ENCODE measurements at regions not wholly inside any gene's neighbourhood (a gene's known extent, or its start where the extent isn't known, plus 50 kb on each side); places are given as distances from the start of the nearest gene placed in this dataset.

- Histone ChIP-seq H3K9ac (replicated peaks in 1 of 4; ENCODE audit: extremely low read depth in 1 of 4, low read depth in 3 of 4, low read length in 3 of 4) (no peak overlapping the region), H3K4ac (replicated peaks; ENCODE audit: insufficient read length, low read depth, low read length) (no peak overlapping the region), H2BK5ac (ENCODE audit: low read depth, low read length) (no peak overlapping the region), H3K27me3 (replicated peaks in 1 of 4; ENCODE audit: control insufficient read depth in 3 of 4, extremely low read depth in 1 of 4, insufficient read depth in 3 of 4, low read length in 3 of 4) (no peaks in the 10 kb centered on the region), H2BK20ac (ENCODE audit: low read length) (no peak overlapping the region), H3K18ac (ENCODE audit: extremely low read depth, low read length) (no peak overlapping the region), H3K79me2 (ENCODE audit: control insufficient read depth in 1 of 2, insufficient read depth in 2 of 2, low read length in 2 of 2) (no peaks in the 10 kb centered on the region), H2AK5ac (ENCODE audit: low read depth, low read length) (no peak overlapping the region), H4K8ac (ENCODE audit: extremely low read depth, insufficient read depth, low read length) (no peak overlapping the region; the same call in 1 of the 2 replicates), H3K4me3 (ENCODE audit: extremely low read depth in 1 of 4, insufficient read depth in 2 of 4, low read depth in 3 of 4, low read length in 4 of 4) (no peak overlapping the region), H3K27ac (ENCODE audit: low read depth, low read length) (no peak overlapping the region), H3K4me1 (replicated peaks in 1 of 4; ENCODE audit: control insufficient read depth in 3 of 4, insufficient read depth in 4 of 4, low read length in 3 of 4) (no peaks in the 10 kb centered on the region), H3K4me2 (ENCODE audit: insufficient read depth in 1 of 2, low read depth in 2 of 2, low read length in 2 of 2) (no peak overlapping the region), H3K23ac (ENCODE audit: insufficient read length) (no peak overlapping the region), H3K9me3 (ENCODE audit: insufficient read depth in 2 of 2, low read depth in 1 of 2, low read length in 1 of 2) (no peaks in the 10 kb centered on the region), H2BK120ac (replicated peaks; ENCODE audit: low read depth, low read length) (no peak overlapping the region), H4K20me1 (replicated peaks in 1 of 2; ENCODE audit: control insufficient read depth in 1 of 2, insufficient read depth in 2 of 2, low read length in 2 of 2) (no peaks in the 10 kb centered on the region), H2AFZ (ENCODE audit: low read length) (no peak overlapping the region), H3K56ac (replicated peaks; ENCODE audit: insufficient read length, low read depth, low read length) (no peak overlapping the region), H4K5ac (ENCODE audit: insufficient read length, low read depth, low read length) (no peak overlapping the region), H3K14ac (ENCODE audit: insufficient read length) (no peak overlapping the region), H3K79me1 (ENCODE audit: low read depth, low read length) (no peaks in the 10 kb centered on the region), H3K36me3 (ENCODE audit: control insufficient read depth in 2 of 4, insufficient read depth in 4 of 4, low read length in 3 of 4) (no peaks in the 10 kb centered on the region), H3K23me2 (ENCODE audit: low read depth, low read length) (no peaks in the 10 kb centered on the region), H2BK15ac (ENCODE audit: low read length) (no peak overlapping the region), H4K91ac (replicated peaks; ENCODE audit: insufficient read length, low read length) (no peak overlapping the region), H2BK12ac (ENCODE audit: low read depth, low read length) (no peak overlapping the region)
- FAIRE-seq (no peak), DNase-seq (ENCODE audit: low read depth in 1 of 2, low spot score in 2 of 2) (no peak)
- WGBS, 2 experiments (ENCODE audit: extremely low coverage in 1 of 2, insufficient coverage in 1 of 2, insufficient read length in 1 of 2, insufficient replicate concordance in 2 of 2, low coverage in 1 of 2, low lambda C conversion rate in 2 of 2, missing lambda C conversion rate in 1 of 2), result 80% methylated on average over 2 of the region's 2 CpGs; no CpG with 5 or more reads in 1 of the 2 experiments
- CTCF ChIA-PET (ENCODE audit: partially characterized antibody), result no interaction called here
- POLR2A ChIA-PET (ENCODE audit: partially characterized antibody), result no interaction called here
- TF ChIP-seq PHF8 (conservative IDR thresholded peaks at IDR 0.05; ENCODE audit: low read depth, low read length) (no peak), SP2 (IDR thresholded peaks at IDR 0.05; ENCODE audit: low read length) (no peak), GABPA (IDR thresholded peaks at IDR 0.05; ENCODE audit: borderline replicate concordance, insufficient read depth, low read length) (no peak), CREB1 (IDR thresholded peaks at IDR 0.05) (no peak), RXRA (IDR thresholded peaks at IDR 0.05; ENCODE audit: insufficient read depth, low read depth, low read length) (no peak), FOSL1 (IDR thresholded peaks at IDR 0.05; ENCODE audit: insufficient read depth, low read depth, low read length) (no peak), TEAD4 (IDR thresholded peaks at IDR 0.05; ENCODE audit: low read depth, low read length) (no peak), KDM1A (IDR thresholded peaks at IDR 0.05; ENCODE audit: borderline replicate concordance, low read length) (no peak), POLR2A (IDR thresholded peaks at IDR 0.05; ENCODE audit: control extremely low read depth in 1 of 2, low read depth in 2 of 2, low read length in 2 of 2) (no peak), HDAC2 (IDR thresholded peaks at IDR 0.05; ENCODE audit: borderline replicate concordance in 1 of 2, low read depth in 2 of 2, low read length in 2 of 2) (no peak), TBP (IDR thresholded peaks at IDR 0.05; ENCODE audit: low read depth, low read length) (no peak), SRF (IDR thresholded peaks at IDR 0.05; ENCODE audit: low read depth, low read length) (no peak), POLR2AphosphoS5 (IDR thresholded peaks at IDR 0.05; ENCODE audit: low read depth, low read length) (no peak)
- TF ChIP-seq, protein P1, sequence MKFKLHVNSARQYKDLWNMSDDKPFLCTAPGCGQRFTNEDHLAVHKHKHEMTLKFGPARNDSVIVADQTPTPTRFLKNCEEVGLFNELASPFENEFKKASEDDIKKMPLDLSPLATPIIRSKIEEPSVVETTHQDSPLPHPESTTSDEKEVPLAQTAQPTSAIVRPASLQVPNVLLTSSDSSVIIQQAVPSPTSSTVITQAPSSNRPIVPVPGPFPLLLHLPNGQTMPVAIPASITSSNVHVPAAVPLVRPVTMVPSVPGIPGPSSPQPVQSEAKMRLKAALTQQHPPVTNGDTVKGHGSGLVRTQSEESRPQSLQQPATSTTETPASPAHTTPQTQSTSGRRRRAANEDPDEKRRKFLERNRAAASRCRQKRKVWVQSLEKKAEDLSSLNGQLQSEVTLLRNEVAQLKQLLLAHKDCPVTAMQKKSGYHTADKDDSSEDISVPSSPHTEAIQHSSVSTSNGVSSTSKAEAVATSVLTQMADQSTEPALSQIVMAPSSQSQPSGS (IDR thresholded peaks at IDR 0.05; ENCODE audit: low read length), result no peak
Measured at GRCh38 chr5:15283076-15283475, 216.9 kb upstream of the FBXL7 start.

All from H1 (cell line).